Neuronal stem cell (in vitro differentiated cells): ENCODE measurements at regions not wholly inside any gene's neighbourhood (a gene's known extent, or its start where the extent isn't known, plus 50 kb on each side); places are given as distances from the start of the nearest gene placed in this dataset.

Experiments
- DNase-seq: peaks from one replicate; pipeline ENCODE4 v3.0.0-alpha.2; 2013; ENCODE audit warnings: low spot score
- H2AFZ ChIP-seq: one replicate; pipeline ENCODE4 v1.6.1; 2013; ENCODE audit warnings: mild to moderate bottlenecking, low read length, inconsistent platforms
- H2AK5ac ChIP-seq: 2 replicates; pipeline ENCODE4 v1.6.1; 2013; ENCODE audit warnings: low read depth, mild to moderate bottlenecking, inconsistent platforms, low read length, moderate library complexity, mixed read lengths
- H2BK120ac ChIP-seq: 2 replicates; pipeline ENCODE4 v1.6.1; 2013; ENCODE audit warnings: low read depth, mild to moderate bottlenecking, inconsistent platforms, low read length, moderate library complexity, mixed read lengths
- H2BK12ac ChIP-seq: one replicate; pipeline ENCODE4 v1.6.1; 2013; ENCODE audit warnings: low read length, inconsistent platforms
- H2BK15ac ChIP-seq: 2 replicates; pipeline ENCODE4 v1.6.1; 2013; ENCODE audit warnings: mild to moderate bottlenecking, low read length, inconsistent platforms, mixed read lengths
- H2BK5ac ChIP-seq: one replicate; pipeline ENCODE4 v1.6.1; 2013; ENCODE audit warnings: inconsistent platforms, mild to moderate bottlenecking, low read length, moderate library complexity
- H3K14ac ChIP-seq: one replicate; pipeline ENCODE4 v1.6.1; 2013; ENCODE audit warnings: low read length, inconsistent platforms
- H3K18ac ChIP-seq: 2 replicates; pipeline ENCODE4 v1.6.1; 2013; ENCODE audit warnings: low read length, inconsistent platforms
- H3K23ac ChIP-seq: 2 replicates; pipeline ENCODE4 v1.6.1; 2013; ENCODE audit warnings: low read depth, mild to moderate bottlenecking, mixed read lengths, low read length, inconsistent platforms; ENCODE audit not compliant: poor library complexity
- H3K27ac ChIP-seq: replicated peaks from 3 replicates; pipeline ENCODE4 v1.5.1; 2013; ENCODE audit warnings: low read length, inconsistent platforms
- H3K27me3 ChIP-seq, 3 experiments: 2 replicates each; pipeline ENCODE4 v1.6.1; 2013; ENCODE audit warnings: low read length in 3 of 3, mild to moderate bottlenecking in 2 of 3, inconsistent platforms in 1 of 3, low read depth in 1 of 3, mixed read lengths in 1 of 3, moderate library complexity in 1 of 3; ENCODE audit not compliant: control insufficient read depth in 3 of 3, insufficient read depth in 3 of 3
- H3K36me3 ChIP-seq, 2 donors: replicated peaks in 1 of 2; 2 replicates each; pipeline ENCODE4 v1.6.1; 2013; ENCODE audit warnings: low read length in 2 of 2; ENCODE audit not compliant: control insufficient read depth in 2 of 2, insufficient read depth in 2 of 2
- H3K4ac ChIP-seq: 2 replicates; pipeline ENCODE4 v1.6.1; 2013; ENCODE audit warnings: inconsistent platforms, mild to moderate bottlenecking, low read length, moderate library complexity
- H3K4me1 ChIP-seq, 2 donors: 1 replicate in 1 of 2; 2 replicates in 1 of 2; pipeline ENCODE4 v1.6.1; 2013; ENCODE audit warnings: low read length in 2 of 2, low read depth in 1 of 2; ENCODE audit not compliant: control insufficient read depth in 2 of 2, insufficient read depth in 1 of 2
- H3K4me2 ChIP-seq: one replicate; pipeline ENCODE4 v1.6.1; 2013; ENCODE audit warnings: mild to moderate bottlenecking, low read length, inconsistent platforms; ENCODE audit not compliant: insufficient read depth, poor library complexity, severe bottlenecking
- H3K4me3 ChIP-seq, 2 donors: 2 replicates each; pipeline ENCODE4 v1.5.1; 2013; ENCODE audit warnings: low read length in 2 of 2, mild to moderate bottlenecking in 2 of 2, inconsistent platforms in 1 of 2, moderate library complexity in 1 of 2
- H3K79me1 ChIP-seq: one replicate; pipeline ENCODE4 v1.6.1; 2013; ENCODE audit warnings: low read depth, mild to moderate bottlenecking, inconsistent platforms, low read length, moderate library complexity
- H3K9ac ChIP-seq: one replicate; pipeline ENCODE4 v1.6.1; 2013; ENCODE audit warnings: mild to moderate bottlenecking, low read depth, low read length, inconsistent platforms; ENCODE audit not compliant: poor library complexity
- H3K9me3 ChIP-seq, 2 donors: replicated peaks in 1 of 2; 2 replicates each; pipeline versions ENCODE3 to v1.6.1; 2013; ENCODE audit warnings: low read length in 2 of 2, mild to moderate bottlenecking in 2 of 2, inconsistent platforms in 1 of 2, low read depth in 1 of 2, mixed read lengths in 1 of 2, moderate library complexity in 1 of 2; ENCODE audit not compliant: control insufficient read depth in 2 of 2, insufficient read depth in 1 of 2
- H4K8ac ChIP-seq: one replicate; pipeline ENCODE4 v1.6.1; 2013; ENCODE audit warnings: low read depth, mild to moderate bottlenecking, inconsistent platforms, low read length, moderate library complexity
- H4K91ac ChIP-seq: one replicate; pipeline ENCODE4 v1.6.1; 2013; ENCODE audit warnings: low read length, low read depth, mild to moderate bottlenecking, inconsistent platforms; ENCODE audit not compliant: poor library complexity
- WGBS, 2 donors: extraction: QIAGEN DNeasy Blood & Tissue Kit; methylation state at CpG; one replicate each; pipeline ENCODE4 v1.1.7; 2013; ENCODE audit warnings: missing lambda C conversion rate in 2 of 2, mixed read lengths in 1 of 2; ENCODE audit not compliant: insufficient read length in 2 of 2, insufficient replicate concordance in 1 of 2; ENCODE audit errors: extremely low coverage in 2 of 2; 5-methylcytosine and 5-hydroxymethylcytosine counted together

- Histone ChIP-seq H3K79me1 (no peaks in the 10 kb centered on the region), H2BK5ac (no peak overlapping the region), H3K4me1 (no peaks in the 10 kb centered on the region), H3K18ac (peak overlapping the region; percentile 48), H3K27me3 (peaks cover 0 to 38% (median 0%) of the 10 kb centered on the region in 3 experiments), H3K36me3 (no peaks in the 10 kb centered on the region), H2AFZ (no peak overlapping the region), H2BK120ac (no peak overlapping the region), H4K91ac (no peak overlapping the region), H2AK5ac (peak overlapping the region; percentile 86), H2BK15ac (no peak overlapping the region), H3K9me3 (peaks cover 0 to 2% of the 10 kb centered on the region in 2 donors), H3K4ac (no peak overlapping the region), H3K27ac (no peak overlapping the region), H3K4me2 (no peak overlapping the region), H3K4me3 (no peak overlapping the region), H2BK12ac (peak overlapping the region; percentile 16), H3K14ac (peak overlapping the region; percentile 71), H3K9ac (no peak overlapping the region), H3K23ac (peak overlapping the region; percentile 17), H4K8ac (no peak overlapping the region)
- WGBS, 2 donors: no CpG with 5 or more reads among the region's 12 CpGs
- no peak for DNase-seq
Measured at GRCh38 chr1:2863648-2863963, 62.1 kb upstream of the TTC34 start.

- no peak overlapping the region for H2BK12ac ChIP-seq
- WGBS, 2 donors: no CpG with 5 or more reads among the region's 29 CpGs
- H3K9ac ChIP-seq: no peak overlapping the region
- no peaks in the 10 kb centered on the region for H3K79me1 ChIP-seq
- H3K18ac ChIP-seq: peak overlapping the region; percentile 35
- no peak overlapping the region for H2BK120ac ChIP-seq
- DNase-seq: no peak
- H2BK15ac ChIP-seq: no peak overlapping the region
- no peaks in the 10 kb centered on the region for H3K36me3 ChIP-seq
- H3K4me3 ChIP-seq: no peak overlapping the region
- no peak overlapping the region for H4K8ac ChIP-seq
- no peak overlapping the region for H3K4me2 ChIP-seq
- H3K4ac ChIP-seq: no peak overlapping the region
- H2AFZ ChIP-seq: no peak overlapping the region
- no peaks in the 10 kb centered on the region for H3K9me3 ChIP-seq
- peak overlapping the region; percentile 92 for H2AK5ac ChIP-seq
- no peak overlapping the region for H3K14ac ChIP-seq
- no peak overlapping the region for H2BK5ac ChIP-seq
- peaks cover 0 to 39% (median 0%) of the 10 kb centered on the region in 3 experiments for H3K27me3 ChIP-seq
- no peaks in the 10 kb centered on the region for H3K4me1 ChIP-seq
- no peak overlapping the region for H3K23ac ChIP-seq
- no peak overlapping the region for H3K27ac ChIP-seq
- no peak overlapping the region for H4K91ac ChIP-seq
Measured at GRCh38 chr1:2864203-2864905, 62.9 kb upstream of the TTC34 start.

- no peaks in the 10 kb centered on the region for H3K9me3 ChIP-seq
- H2AK5ac ChIP-seq: peak overlapping the region; percentile 92
- H3K18ac ChIP-seq: no peak overlapping the region
- no peak overlapping the region for H2BK12ac ChIP-seq
- no peak overlapping the region for H2BK15ac ChIP-seq
- H3K14ac ChIP-seq: no peak overlapping the region
- no peak for DNase-seq
- WGBS, 2 donors: no CpG with 5 or more reads among the region's 9 CpGs
- H3K4me1 ChIP-seq: no peaks in the 10 kb centered on the region
- H3K4ac ChIP-seq: no peak overlapping the region
- H3K4me3 ChIP-seq: no peak overlapping the region
- no peak overlapping the region for H4K8ac ChIP-seq
- H4K91ac ChIP-seq: no peak overlapping the region
- H3K27ac ChIP-seq: no peak overlapping the region
- no peak overlapping the region for H2AFZ ChIP-seq
- peaks cover 0 to 39% (median 0%) of the 10 kb centered on the region in 3 experiments for H3K27me3 ChIP-seq
- H2BK120ac ChIP-seq: peak overlapping the region; percentile 24
- no peak overlapping the region for H3K9ac ChIP-seq
- no peak overlapping the region for H3K23ac ChIP-seq
- H3K79me1 ChIP-seq: no peaks in the 10 kb centered on the region
- no peak overlapping the region for H3K4me2 ChIP-seq
- no peaks in the 10 kb centered on the region for H3K36me3 ChIP-seq
- no peak overlapping the region for H2BK5ac ChIP-seq
Measured at GRCh38 chr1:2865000-2865399, 63.5 kb upstream of the TTC34 start.

GRCh38 chr1:2865571-2866421 lies 64.3 kb upstream of the TTC34 start:
- Histone ChIP-seq H3K4me2 (no peak overlapping the region), H2BK15ac (no peak overlapping the region), H3K23ac (peak overlapping the region; percentile 37), H2AK5ac (peak overlapping the region; percentile 81), H2AFZ (no peak overlapping the region), H3K4ac (no peak overlapping the region), H3K27ac (no peak overlapping the region), H3K4me3 (no peak overlapping the region), H3K9me3 (peaks cover under 1 to 3% of the 10 kb centered on the region in 2 donors), H2BK120ac (no peak overlapping the region), H3K14ac (peak overlapping the region; percentile 58), H3K4me1 (no peaks in the 10 kb centered on the region), H3K27me3 (peaks cover 0 to 39% (median 0%) of the 10 kb centered on the region in 3 experiments), H4K91ac (no peak overlapping the region), H4K8ac (no peak overlapping the region), H3K18ac (peak overlapping the region; percentile 81), H2BK12ac (no peak overlapping the region), H3K79me1 (no peaks in the 10 kb centered on the region), H3K9ac (peak overlapping the region; percentile 9), H2BK5ac (no peak overlapping the region), H3K36me3 (no peaks in the 10 kb centered on the region)
- WGBS, 2 donors: no CpG with 5 or more reads among the region's 28 CpGs
- DNase-seq: no peak
